ENCODE measurements at regions not wholly inside any gene's neighbourhood (a gene's known extent, or its start where the extent isn't known, plus 50 kb on each side); places are given as distances from the start of the nearest gene placed in this dataset.

DNA sequence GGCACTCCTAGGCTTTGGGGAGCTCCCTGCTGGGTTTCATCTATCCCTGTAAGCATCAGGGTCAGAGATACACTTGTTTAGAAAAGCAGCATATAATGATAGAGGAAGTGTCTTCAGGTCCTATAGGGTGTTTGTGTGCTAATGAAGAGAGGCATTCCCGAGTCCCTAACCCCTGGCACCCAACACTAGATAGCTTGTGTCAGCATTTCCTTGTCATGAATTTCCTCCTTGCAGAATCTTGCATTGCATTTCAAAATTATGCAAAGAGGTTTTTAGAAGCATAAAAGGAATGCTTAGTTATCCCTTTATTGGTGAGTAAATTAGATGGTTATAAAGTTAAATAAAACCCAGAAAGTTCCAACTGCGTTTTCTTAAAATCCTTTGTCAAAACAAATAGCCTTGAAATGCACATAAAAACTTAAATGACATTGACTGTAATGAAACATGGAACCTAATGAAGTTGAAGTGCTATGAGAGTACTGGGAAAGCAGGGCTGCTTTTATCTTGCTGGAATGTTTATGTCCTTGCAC, 63.7 kb upstream of the LHCGR start:
- TF ChIP-seq, protein P1, sequence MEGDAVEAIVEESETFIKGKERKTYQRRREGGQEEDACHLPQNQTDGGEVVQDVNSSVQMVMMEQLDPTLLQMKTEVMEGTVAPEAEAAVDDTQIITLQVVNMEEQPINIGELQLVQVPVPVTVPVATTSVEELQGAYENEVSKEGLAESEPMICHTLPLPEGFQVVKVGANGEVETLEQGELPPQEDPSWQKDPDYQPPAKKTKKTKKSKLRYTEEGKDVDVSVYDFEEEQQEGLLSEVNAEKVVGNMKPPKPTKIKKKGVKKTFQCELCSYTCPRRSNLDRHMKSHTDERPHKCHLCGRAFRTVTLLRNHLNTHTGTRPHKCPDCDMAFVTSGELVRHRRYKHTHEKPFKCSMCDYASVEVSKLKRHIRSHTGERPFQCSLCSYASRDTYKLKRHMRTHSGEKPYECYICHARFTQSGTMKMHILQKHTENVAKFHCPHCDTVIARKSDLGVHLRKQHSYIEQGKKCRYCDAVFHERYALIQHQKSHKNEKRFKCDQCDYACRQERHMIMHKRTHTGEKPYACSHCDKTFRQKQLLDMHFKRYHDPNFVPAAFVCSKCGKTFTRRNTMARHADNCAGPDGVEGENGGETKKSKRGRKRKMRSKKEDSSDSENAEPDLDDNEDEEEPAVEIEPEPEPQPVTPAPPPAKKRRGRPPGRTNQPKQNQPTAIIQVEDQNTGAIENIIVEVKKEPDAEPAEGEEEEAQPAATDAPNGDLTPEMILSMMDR (IDR thresholded peaks at IDR 0.05; ENCODE audit: insufficient read depth, low read depth, low read length): no peak
- no peak for DNase-seq (ENCODE audit: low read depth)
- Histone ChIP-seq H3K27me3 (ENCODE audit: control insufficient read depth, insufficient read depth, low read length) (no peaks in the 10 kb centered on the region), H3K4me3 (ENCODE audit: low read depth, low read length) (no peak overlapping the region), H3K36me3 (ENCODE audit: control insufficient read depth, insufficient read depth, low read length) (no peaks in the 10 kb centered on the region)
- ChIA-PET POLR2A (no interaction called here), CTCF (no interaction called here)

DNA sequence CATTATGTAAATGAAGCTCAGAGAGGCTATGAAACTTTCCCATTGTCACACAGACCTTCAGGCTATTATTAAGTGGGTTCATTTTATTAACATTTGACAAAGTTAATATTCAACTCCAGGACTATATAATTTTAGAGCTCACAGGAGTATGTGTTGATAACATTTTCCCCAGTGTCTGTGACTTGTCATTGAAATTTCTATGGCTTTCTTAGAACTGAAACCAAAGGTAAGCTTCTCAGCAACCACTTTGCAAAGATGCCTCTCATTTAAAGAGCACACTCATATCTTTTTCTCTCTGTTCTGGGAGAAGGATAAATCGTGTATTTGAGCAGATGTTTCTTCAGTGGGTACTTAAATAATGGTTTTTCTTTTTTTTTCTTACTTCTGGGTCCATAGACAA, 61.8 kb upstream of the LHCGR start:
- POLR2A ChIA-PET: no interaction called here
- no peak overlapping the region for H3K4me3 ChIP-seq (ENCODE audit: low read depth, low read length)
- DNase-seq (ENCODE audit: low read depth): no peak
- no peaks in the 10 kb centered on the region for H3K27me3 ChIP-seq (ENCODE audit: control insufficient read depth, insufficient read depth, low read length)
- TF ChIP-seq, protein P1 (IDR thresholded peaks at IDR 0.05; ENCODE audit: insufficient read depth, low read depth, low read length): no peak
- CTCF ChIA-PET: no interaction called here
- H3K36me3 ChIP-seq (ENCODE audit: control insufficient read depth, insufficient read depth, low read length): no peaks in the 10 kb centered on the region

DNA sequence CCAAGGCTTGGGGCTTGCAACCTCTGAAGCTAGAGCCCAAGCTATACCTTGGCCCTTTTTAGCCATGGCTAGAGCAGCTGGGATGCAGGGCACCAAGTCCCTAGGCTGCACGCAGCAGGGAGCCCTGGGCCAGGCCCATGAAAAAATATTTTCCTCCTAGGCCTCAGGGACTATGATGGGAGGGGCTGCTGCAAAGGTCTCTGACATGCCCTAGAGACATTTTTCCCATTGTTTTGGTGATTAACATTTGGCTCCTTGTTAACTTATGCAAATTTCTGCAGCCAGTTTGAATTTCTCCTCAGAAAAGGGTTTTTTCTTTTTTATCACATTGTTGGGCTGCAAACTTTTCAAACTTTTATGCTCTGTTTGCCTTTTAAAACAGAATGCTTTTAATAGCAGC, 56.9 kb upstream of the LHCGR start:
- POLR2A ChIA-PET: no interaction called here
- Histone ChIP-seq H3K4me3 (ENCODE audit: low read depth, low read length) (no peak overlapping the region), H3K27me3 (ENCODE audit: control insufficient read depth, insufficient read depth, low read length) (no peaks in the 10 kb centered on the region), H3K36me3 (ENCODE audit: control insufficient read depth, insufficient read depth, low read length) (no peaks in the 10 kb centered on the region)
- DNase-seq (ENCODE audit: low read depth): no peak
- TF ChIP-seq, protein P1 (IDR thresholded peaks at IDR 0.05; ENCODE audit: insufficient read depth, low read depth, low read length): no peak
- CTCF ChIA-PET: no interaction called here

DNA sequence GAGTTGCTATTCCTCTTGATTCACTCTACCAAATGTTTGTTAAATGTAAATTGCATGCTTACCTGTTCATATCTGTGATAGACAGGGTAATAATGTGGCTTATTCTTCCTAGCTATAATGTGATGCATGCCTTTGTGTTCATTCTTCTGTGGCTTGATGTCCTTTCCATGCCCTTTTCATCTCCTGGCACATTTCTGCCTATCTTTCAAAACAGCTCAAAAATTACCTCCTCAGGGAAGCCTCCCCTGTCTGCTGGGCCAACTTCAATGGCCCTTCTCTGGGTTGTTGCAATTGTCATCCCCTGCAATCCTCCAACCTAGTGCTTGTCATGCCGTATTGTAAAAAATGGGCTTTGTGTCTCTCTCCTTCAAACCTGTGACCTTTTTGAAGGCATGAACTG, 52.8 kb upstream of the LHCGR start:
- no peak overlapping the region for H3K4me3 ChIP-seq (ENCODE audit: low read depth, low read length)

More for the DNA sequence above, 52.8 kb upstream of the LHCGR start:
- ChIA-PET POLR2A (no interaction called here), CTCF (interaction anchor here (0.6 kb wide), 1 partner anchor 273 kb away, joined by 3 read pairs; no protein-coding TSS in a partner anchor)
- DNase-seq (ENCODE audit: low read depth): no peak
- H3K27me3 ChIP-seq (ENCODE audit: control insufficient read depth, insufficient read depth, low read length): no peaks in the 10 kb centered on the region
- TF ChIP-seq, protein P1 (IDR thresholded peaks at IDR 0.05; ENCODE audit: insufficient read depth, low read depth, low read length): no peak
- no peaks in the 10 kb centered on the region for H3K36me3 ChIP-seq (ENCODE audit: control insufficient read depth, insufficient read depth, low read length)
